Adrenal gland (tissue), 5 donors: ENCODE measurements at regions not wholly inside any gene's neighbourhood (a gene's known extent, or its start where the extent isn't known, plus 50 kb on each side); places are given as distances from the start of the nearest gene placed in this dataset.

Experiments
- CTCF ChIP-seq, 6 experiments: fragments of 450-650 bp in 4 of 6; fragments of 200-600 bp in 2 of 6; sonication (generic) in 1 of 6; IDR thresholded peaks; 1 replicate in 5 of 6; 2 replicates in 1 of 6; pipeline versions ENCODE4 v1.5.1 to v1.8.0; 2016 to 2021; ENCODE audit warnings: antibody characterized with exemption in 6 of 6, mild to moderate bottlenecking in 2 of 6, moderate library complexity in 1 of 6
- POLR2A ChIP-seq, 2 donors: fragments of 450-650 bp; IDR thresholded peaks; one replicate each; pipeline ENCODE4 v1.6.1; 2017; ENCODE audit warnings: antibody characterized with exemption in 2 of 2, mild to moderate bottlenecking in 2 of 2, moderate library complexity in 1 of 2
- donor health status: DM: no; HTN: no; CAD: no.

- TF ChIP-seq CTCF (IDR thresholded peaks at IDR 0.05) (no peak), POLR2A (IDR thresholded peaks at IDR 0.05) (no peak)
These were observed 58.6 kb upstream of the TSC22D2 start for GRCh38 chr3:150349314-150350097.
